ENCODE measurements at regions not wholly inside any gene's neighbourhood (a gene's known extent, or its start where the extent isn't known, plus 50 kb on each side); places are given as distances from the start of the nearest gene placed in this dataset.

- ATAC-seq, result no peak
- TF ChIP-seq CSDC2 (CRISPR knock-in tag; IDR thresholded peaks at IDR 0.05) (no peak), ZNF565 (CRISPR knock-in tag; conservative IDR thresholded peaks at IDR 0.05; ENCODE audit: low read depth) (no peak), ZC3H10 (CRISPR knock-in tag; IDR thresholded peaks at IDR 0.05) (no peak), ARNTL (CRISPR knock-in tag; IDR thresholded peaks at IDR 0.05; ENCODE audit: borderline replicate concordance, low read depth) (no peak), SNAI2 (CRISPR knock-in tag; IDR thresholded peaks at IDR 0.05) (no peak), PPARA (CRISPR knock-in tag; IDR thresholded peaks at IDR 0.05; ENCODE audit: borderline replicate concordance) (no peak)
- TF ChIP-seq, protein P1, sequence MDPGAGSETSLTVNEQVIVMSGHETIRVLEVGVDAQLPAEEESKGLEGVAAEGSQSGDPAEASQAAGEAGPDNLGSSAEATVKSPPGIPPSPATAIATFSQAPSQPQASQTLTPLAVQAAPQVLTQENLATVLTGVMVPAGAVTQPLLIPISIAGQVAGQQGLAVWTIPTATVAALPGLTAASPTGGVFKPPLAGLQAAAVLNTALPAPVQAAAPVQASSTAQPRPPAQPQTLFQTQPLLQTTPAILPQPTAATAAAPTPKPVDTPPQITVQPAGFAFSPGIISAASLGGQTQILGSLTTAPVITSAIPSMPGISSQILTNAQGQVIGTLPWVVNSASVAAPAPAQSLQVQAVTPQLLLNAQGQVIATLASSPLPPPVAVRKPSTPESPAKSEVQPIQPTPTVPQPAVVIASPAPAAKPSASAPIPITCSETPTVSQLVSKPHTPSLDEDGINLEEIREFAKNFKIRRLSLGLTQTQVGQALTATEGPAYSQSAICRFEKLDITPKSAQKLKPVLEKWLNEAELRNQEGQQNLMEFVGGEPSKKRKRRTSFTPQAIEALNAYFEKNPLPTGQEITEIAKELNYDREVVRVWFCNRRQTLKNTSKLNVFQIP (CRISPR knock-in tag; IDR thresholded peaks at IDR 0.05; ENCODE audit: borderline replicate concordance, low read depth), result no peak
- TF ChIP-seq, protein P2, sequence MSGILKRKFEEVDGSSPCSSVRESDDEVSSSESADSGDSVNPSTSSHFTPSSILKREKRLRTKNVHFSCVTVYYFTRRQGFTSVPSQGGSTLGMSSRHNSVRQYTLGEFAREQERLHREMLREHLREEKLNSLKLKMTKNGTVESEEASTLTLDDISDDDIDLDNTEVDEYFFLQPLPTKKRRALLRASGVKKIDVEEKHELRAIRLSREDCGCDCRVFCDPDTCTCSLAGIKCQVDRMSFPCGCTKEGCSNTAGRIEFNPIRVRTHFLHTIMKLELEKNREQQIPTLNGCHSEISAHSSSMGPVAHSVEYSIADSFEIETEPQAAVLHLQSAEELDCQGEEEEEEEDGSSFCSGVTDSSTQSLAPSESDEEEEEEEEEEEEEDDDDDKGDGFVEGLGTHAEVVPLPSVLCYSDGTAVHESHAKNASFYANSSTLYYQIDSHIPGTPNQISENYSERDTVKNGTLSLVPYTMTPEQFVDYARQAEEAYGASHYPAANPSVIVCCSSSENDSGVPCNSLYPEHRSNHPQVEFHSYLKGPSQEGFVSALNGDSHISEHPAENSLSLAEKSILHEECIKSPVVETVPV (CRISPR knock-in tag; IDR thresholded peaks at IDR 0.05), result no peak
These were observed 51.8 kb upstream of the MED9 start for GRCh38 chr17:17425005-17425404.

DNA sequence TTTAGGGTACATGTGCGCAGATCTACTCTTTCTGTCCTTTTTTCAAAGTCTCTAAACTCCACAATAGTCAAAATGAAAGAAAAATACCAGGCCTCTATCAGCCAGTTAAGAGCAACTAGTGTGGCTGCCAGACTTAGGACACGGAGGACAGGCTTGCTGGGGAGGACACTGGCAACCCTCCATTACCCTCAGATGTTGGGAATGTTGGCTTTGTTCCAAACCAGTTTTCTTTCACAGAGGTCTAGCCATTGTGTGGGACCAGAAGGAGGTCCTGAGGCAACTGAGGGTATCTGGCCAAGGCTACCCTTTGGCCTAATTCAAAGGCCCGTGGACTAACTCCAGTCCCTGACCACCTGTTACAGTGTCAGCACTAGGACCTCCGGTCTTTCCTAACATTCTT, 51.2 kb upstream of the MED9 start:
- no peak for TF ChIP-seq ARNTL (CRISPR knock-in tag; IDR thresholded peaks at IDR 0.05; ENCODE audit: borderline replicate concordance, low read depth)
- no peak for TF ChIP-seq PATZ1 (CRISPR knock-in tag; IDR thresholded peaks at IDR 0.05; ENCODE audit: borderline replicate concordance)
- TF ChIP-seq OSR1 (CRISPR knock-in tag; IDR thresholded peaks at IDR 0.05), result no peak
- TF ChIP-seq TSHZ2 (CRISPR knock-in tag; IDR thresholded peaks at IDR 0.05), result no peak
- TF ChIP-seq GLIS3 (CRISPR knock-in tag; IDR thresholded peaks at IDR 0.05), result no peak
- TF ChIP-seq TOX (CRISPR knock-in tag; IDR thresholded peaks at IDR 0.05; ENCODE audit: borderline replicate concordance), result no peak
- no peak for TF ChIP-seq RARB (CRISPR knock-in tag; IDR thresholded peaks at IDR 0.05)
- TF ChIP-seq, protein P1 (CRISPR knock-in tag; IDR thresholded peaks at IDR 0.05; ENCODE audit: borderline replicate concordance, low read depth), result no peak
- TF ChIP-seq BACH2 (CRISPR knock-in tag; IDR thresholded peaks at IDR 0.05; ENCODE audit: borderline replicate concordance), result no peak
- no peak for TF ChIP-seq ZNF8 (CRISPR knock-in tag; IDR thresholded peaks at IDR 0.05)
- TF ChIP-seq CSDC2 (CRISPR knock-in tag; IDR thresholded peaks at IDR 0.05), result no peak
- no peak for TF ChIP-seq ISL1 (CRISPR knock-in tag; IDR thresholded peaks at IDR 0.05)
- TF ChIP-seq SNAI2 (CRISPR knock-in tag; IDR thresholded peaks at IDR 0.05), result no peak
- TF ChIP-seq PPARA (CRISPR knock-in tag; IDR thresholded peaks at IDR 0.05; ENCODE audit: borderline replicate concordance), result no peak
- no peak for TF ChIP-seq ZNF70 (CRISPR knock-in tag; IDR thresholded peaks at IDR 0.05)
- TF ChIP-seq, protein P2 (CRISPR knock-in tag; IDR thresholded peaks at IDR 0.05), result no peak
- ATAC-seq, result no peak

- no peak for TF ChIP-seq ARNTL (CRISPR knock-in tag; IDR thresholded peaks at IDR 0.05; ENCODE audit: borderline replicate concordance, low read depth)
- no peak for ATAC-seq
These were observed 50.6 kb upstream of the MED9 start for GRCh38 chr17:17426184-17426583.
